ENCODE measurements at regions not wholly inside any gene's neighbourhood (a gene's known extent, or its start where the extent isn't known, plus 50 kb on each side); places are given as distances from the start of the nearest gene placed in this dataset.

GRCh38 chr4:24252121-24252520 lies 332.2 kb downstream of the DHX15 start:
- TF ChIP-seq ZFX (IDR thresholded peaks at IDR 0.05): no peak
- TF ChIP-seq, protein P1, sequence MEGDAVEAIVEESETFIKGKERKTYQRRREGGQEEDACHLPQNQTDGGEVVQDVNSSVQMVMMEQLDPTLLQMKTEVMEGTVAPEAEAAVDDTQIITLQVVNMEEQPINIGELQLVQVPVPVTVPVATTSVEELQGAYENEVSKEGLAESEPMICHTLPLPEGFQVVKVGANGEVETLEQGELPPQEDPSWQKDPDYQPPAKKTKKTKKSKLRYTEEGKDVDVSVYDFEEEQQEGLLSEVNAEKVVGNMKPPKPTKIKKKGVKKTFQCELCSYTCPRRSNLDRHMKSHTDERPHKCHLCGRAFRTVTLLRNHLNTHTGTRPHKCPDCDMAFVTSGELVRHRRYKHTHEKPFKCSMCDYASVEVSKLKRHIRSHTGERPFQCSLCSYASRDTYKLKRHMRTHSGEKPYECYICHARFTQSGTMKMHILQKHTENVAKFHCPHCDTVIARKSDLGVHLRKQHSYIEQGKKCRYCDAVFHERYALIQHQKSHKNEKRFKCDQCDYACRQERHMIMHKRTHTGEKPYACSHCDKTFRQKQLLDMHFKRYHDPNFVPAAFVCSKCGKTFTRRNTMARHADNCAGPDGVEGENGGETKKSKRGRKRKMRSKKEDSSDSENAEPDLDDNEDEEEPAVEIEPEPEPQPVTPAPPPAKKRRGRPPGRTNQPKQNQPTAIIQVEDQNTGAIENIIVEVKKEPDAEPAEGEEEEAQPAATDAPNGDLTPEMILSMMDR (conservative IDR thresholded peaks at IDR 0.05): no peak
- no peak overlapping the region for H3K27ac ChIP-seq

DNA sequence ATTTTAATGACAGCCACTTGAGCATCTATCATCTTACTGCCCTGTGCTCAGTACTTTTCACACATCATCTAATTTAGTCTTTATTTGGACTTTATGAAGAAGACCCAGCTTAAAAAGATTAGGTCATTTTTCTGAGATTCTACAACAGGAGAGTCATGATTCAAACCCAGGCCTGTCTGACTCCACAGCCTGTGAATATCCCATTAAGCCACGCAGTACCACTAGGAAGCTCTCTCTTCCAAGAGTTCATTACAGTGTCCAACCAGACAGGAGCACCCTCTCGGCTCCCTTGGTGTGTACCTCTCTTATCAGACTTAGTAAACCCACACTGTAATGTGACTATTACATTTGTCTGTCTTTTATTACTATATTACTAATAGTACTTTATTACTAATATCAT lies 332.8 kb downstream of the DHX15 start:
- TF ChIP-seq, protein P1 (conservative IDR thresholded peaks at IDR 0.05): no peak
- no peak for TF ChIP-seq ZFX (IDR thresholded peaks at IDR 0.05)
- no peak overlapping the region for H3K27ac ChIP-seq

GRCh38 chr4:24249972-24250371 lies 334.4 kb downstream of the DHX15 start:
- no peak overlapping the region for H3K27ac ChIP-seq
- TF ChIP-seq, protein P1 (conservative IDR thresholded peaks at IDR 0.05): no peak

DNA sequence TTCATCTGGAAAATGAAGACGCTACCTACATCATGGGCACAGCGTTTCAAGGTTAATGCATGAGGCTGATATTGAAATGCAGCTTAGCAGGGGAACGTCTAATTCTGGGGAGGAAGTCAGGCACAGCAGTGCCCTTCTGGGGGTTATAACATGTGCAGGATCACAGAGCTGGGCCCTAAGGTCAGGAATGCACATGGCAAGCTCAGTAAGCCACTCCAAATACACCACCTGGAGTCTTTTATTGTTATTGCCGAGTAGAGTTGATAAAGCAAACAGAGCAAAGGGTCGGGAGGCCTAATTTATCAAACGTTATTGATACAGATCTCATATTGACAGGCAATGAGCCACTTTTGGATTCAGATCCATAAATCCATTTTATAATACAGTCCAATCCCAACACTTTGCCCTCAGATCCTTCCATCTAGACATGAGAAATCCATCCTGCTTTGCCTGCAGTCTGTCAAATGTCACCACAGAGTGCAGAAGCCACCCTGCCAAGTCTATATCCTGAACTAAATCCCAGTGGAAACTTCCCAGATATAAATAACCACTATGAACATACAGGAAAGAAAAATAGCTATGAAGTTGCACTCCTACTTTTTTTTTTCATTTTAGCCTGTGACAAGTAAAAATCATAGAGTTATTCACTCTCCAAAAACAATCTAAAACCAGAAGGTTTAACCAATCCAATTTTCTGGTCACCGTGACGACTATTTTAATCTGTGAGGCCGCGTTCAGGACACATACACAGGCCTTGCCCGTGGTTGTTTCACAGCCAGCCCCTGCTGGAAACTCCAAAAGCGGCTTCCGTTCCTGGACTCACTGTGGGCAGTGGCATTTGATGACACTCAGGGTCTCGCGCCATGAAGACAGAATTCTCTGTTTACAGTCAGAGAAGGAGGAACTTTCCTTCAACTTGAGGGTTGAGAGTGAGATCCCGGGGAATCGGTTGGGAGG lies 335.4 kb downstream of the DHX15 start:
- no peak overlapping the region for H3K27ac ChIP-seq
- TF ChIP-seq, protein P1 (conservative IDR thresholded peaks at IDR 0.05): no peak
- no peak for TF ChIP-seq ZFX (IDR thresholded peaks at IDR 0.05)

- no peak for TF ChIP-seq ZFX (IDR thresholded peaks at IDR 0.05)
- TF ChIP-seq, protein P1 (conservative IDR thresholded peaks at IDR 0.05): no peak
- no peak overlapping the region for H3K27ac ChIP-seq
Observed at GRCh38 chr4:24245491-24245820, 338.9 kb downstream of the DHX15 start.

DNA sequence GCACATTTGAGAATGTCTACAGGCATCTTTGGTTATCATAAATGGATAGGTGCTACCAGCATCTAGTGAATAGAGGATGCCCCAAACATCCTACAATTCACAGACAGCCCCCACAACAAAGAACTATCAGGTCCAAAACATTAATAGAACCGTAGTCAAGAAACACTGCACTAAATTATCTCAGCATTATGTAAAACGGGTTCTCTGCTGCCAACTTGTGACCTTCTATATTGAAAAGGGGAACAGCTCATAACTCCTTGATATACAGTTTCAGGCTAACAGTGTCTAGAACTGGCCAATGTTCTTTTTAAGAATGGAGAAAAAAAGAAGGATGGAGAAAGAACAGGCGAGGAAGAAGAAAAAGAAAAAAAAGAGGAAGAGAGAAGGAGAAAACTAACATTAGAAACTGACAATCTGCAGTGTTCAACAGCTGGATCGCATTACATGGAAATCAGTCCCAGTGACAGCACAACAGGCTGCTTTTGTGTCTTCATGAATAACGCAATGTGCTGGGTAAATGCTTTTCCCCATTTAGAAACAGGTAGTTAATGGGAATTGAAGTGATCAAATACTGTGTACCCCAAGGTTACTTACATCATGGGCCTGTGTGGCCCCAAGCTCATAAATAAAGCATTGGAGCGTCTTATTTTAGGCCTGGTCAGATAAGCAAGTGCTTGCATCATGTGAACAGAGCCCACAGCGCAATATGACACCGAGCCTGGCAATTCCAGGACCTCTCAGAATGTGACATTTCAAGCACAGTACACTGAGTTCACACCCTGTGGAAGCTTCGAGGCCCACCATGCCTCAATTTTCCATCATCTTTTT lies 339.5 kb downstream of the DHX15 start:
- TF ChIP-seq ZFX (IDR thresholded peaks at IDR 0.05): no peak
- TF ChIP-seq, protein P1 (conservative IDR thresholded peaks at IDR 0.05): no peak
- no peak overlapping the region for H3K27ac ChIP-seq

DNA sequence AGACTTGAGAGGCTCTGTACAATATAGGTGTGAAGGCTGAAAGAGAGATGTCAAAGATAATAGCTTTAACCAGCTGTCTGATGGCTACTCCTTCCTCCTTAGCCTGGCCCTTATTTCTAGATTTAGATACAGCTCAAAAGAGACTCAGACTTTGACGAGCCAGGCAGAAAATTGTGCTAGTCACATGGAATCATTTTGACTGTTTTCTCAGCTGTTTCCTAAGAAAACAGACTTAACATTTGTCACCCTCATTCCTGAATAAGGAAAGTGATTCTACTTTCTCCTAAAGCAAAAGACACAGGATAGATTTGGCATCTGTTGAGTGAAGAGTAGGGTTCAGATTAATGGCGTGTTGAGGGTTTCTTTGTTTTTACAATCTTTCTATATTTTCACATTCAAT lies 340.7 kb downstream of the DHX15 start:
- no peak overlapping the region for H3K27ac ChIP-seq
- TF ChIP-seq, protein P1 (conservative IDR thresholded peaks at IDR 0.05): no peak
- no peak for TF ChIP-seq ZFX (IDR thresholded peaks at IDR 0.05)
